GM23338 (cell line): ENCODE measurements at regions not wholly inside any gene's neighbourhood (a gene's known extent, or its start where the extent isn't known, plus 50 kb on each side); places are given as distances from the start of the nearest gene placed in this dataset.

Source experiments
- CTCF ChIP-seq, 2 experiments: fragments of 200-600 bp in 1 of 2; sonication (generic) in 1 of 2; conservative IDR thresholded peaks; 2 replicates each; pipeline versions ENCODE4 v1.5.1 to v1.6.1; 2016 to 2017; ENCODE audit warnings: antibody characterized with exemption in 2 of 2, low read depth in 2 of 2, mild to moderate bottlenecking in 2 of 2, moderate library complexity in 1 of 2
- EZH2 ChIP-seq: fragments of 200-600 bp; sonication (generic); IDR thresholded peaks from one replicate; pipeline ENCODE4 v1.8.0; 2017; ENCODE audit warnings: antibody characterized with exemption, mild to moderate bottlenecking, low read depth; ENCODE audit not compliant: unreplicated experiment
- EZH2phosphoT487 ChIP-seq: fragments of 200-600 bp; sonication (generic); IDR thresholded peaks from one replicate; pipeline ENCODE4 v1.8.1; 2018; ENCODE audit warnings: antibody characterized with exemption; ENCODE audit not compliant: unreplicated experiment
- JUNB ChIP-seq: IDR thresholded peaks from one replicate; pipeline ENCODE4 v1.6.1; 2016; ENCODE audit warnings: antibody characterized with exemption; ENCODE audit not compliant: unreplicated experiment
- POLR2AphosphoS5 ChIP-seq: IDR thresholded peaks from 2 replicates; pipeline ENCODE4 v1.6.1; 2016; ENCODE audit warnings: antibody characterized with exemption, low read depth
- REST ChIP-seq: IDR thresholded peaks from one replicate; pipeline ENCODE4 v1.6.1; 2018; ENCODE audit warnings: antibody characterized with exemption; ENCODE audit not compliant: unreplicated experiment
- ZNF331 ChIP-seq: fragments of 250-450 bp; sonication (Bioruptor Pico); IDR thresholded peaks from 2 replicates; pipeline ENCODE4 v1.5.0; 2020; ENCODE audit warnings: low read depth, mild to moderate bottlenecking, moderate library complexity

GRCh38 chr14:26281280-26281998 is 316.4 kb downstream of the NOVA1 start:
- TF ChIP-seq CTCF (conservative IDR thresholded peaks at IDR 0.05; ENCODE audit: low read depth in 2 of 2) (no peak), POLR2AphosphoS5 (no peak), ZNF331 (CRISPR knock-in tag) (no peak), EZH2 (no peak), EZH2phosphoT487 (no peak), REST (no peak), JUNB (no peak)
